GM18909 (cell line): ENCODE measurements at regions not wholly inside any gene's neighbourhood (a gene's known extent, or its start where the extent isn't known, plus 50 kb on each side); places are given as distances from the start of the nearest gene placed in this dataset.

ENCODE experiments used
- ATAC-seq: cut with Tn5 transposase; IDR thresholded peaks from one replicate; pipeline ENCODE4 v1.9.1; 2021; ENCODE audit warnings: mild to moderate bottlenecking; ENCODE audit not compliant: unreplicated experiment, poor library complexity

DNA sequence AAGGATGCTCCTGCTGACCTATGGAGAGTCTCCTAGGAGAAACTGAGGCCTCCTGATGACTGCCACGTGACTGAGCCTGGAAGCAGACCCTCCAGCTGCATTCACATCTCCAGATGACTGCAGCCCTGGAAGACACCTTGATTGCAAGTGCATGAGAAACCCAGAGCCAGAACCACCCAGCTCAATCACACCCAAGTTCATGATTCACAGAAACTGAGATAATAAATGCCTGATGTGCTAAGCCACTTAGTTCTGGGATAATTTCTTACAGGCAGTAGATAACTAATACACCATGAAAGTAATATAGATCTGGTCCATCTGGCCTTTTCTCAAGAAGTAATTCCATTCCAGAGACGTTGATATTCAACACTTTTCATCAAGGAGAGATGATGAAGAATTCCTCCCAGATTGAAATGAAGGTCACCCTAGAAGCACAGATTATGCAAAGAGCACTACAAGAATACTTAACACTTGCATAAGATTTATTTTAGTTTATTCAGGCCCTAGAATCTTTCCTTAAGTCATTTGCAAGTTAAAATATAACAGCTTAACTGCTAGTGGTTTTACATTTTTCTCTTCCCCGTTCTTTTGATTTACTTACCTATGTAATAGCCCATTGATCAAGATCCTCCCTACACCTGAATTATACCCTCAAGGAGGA is 208.2 kb upstream of the INHBA start:
- ATAC-seq, result no peak

DNA sequence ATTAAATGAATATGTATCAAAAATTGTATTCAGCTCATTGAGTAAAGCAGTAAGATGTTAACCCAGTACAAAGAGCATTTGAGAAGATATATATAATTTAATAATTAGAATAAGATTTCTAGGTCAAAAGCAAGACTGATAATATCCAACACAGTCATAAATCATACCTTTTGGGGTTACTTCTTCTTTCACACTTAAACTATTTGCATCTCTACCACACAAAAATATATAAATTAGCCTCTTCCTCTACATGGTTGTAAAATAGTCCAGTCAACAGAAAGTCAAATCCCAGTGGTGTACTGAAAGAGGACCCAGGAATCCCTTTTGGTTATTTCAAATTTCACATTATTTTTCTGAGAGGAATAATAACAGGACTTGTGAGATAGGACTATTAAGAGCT is 204.6 kb upstream of the INHBA start:
- ATAC-seq, result no peak

DNA sequence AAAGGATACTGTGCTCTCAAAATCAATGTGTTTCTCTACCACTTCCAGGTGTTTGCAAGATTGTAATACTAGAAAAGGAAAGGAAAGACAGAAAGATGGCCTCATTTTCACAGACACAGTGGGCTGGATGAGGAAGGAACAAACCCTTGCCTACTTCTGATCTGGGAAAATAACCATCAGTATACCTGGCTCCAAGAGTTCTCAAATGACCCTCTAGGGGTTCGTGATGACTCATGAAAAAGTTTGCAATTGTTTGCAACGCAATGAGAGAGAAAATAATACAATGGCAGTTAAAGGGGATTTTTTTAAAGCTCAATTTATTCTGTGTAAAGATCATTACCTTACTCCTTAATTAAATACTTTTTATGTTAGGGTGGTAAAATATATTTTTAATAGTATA is 197.6 kb upstream of the INHBA start:
- no peak for ATAC-seq

DNA sequence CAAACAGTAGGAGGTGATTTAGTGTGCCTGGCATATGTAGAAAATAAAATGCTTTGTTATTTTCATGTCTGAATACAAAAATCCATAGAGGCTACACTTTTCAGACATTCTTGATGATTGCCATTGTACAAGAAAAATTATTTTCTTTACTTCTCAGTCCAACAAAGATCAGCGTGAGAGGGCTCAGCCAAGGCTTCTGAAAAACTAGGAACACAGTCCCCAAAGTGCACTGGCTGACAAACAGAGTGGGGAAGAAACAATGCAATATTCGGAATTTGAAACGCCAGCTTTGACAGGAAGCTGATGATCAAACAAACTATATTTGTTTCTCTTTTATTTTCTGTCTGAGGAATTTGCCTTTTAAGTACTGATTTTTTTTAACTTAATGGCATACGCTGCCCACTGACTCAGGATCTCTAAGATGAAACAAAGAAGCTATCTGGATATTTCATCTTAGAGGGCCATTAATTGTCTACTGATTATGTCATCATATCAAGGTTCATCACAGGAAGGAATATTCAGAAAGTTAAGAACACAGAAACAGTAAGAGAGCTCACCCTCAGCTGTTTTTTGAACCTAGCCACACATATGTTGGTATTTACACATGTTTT is 197.0 kb upstream of the INHBA start:
- ATAC-seq, result no peak

DNA sequence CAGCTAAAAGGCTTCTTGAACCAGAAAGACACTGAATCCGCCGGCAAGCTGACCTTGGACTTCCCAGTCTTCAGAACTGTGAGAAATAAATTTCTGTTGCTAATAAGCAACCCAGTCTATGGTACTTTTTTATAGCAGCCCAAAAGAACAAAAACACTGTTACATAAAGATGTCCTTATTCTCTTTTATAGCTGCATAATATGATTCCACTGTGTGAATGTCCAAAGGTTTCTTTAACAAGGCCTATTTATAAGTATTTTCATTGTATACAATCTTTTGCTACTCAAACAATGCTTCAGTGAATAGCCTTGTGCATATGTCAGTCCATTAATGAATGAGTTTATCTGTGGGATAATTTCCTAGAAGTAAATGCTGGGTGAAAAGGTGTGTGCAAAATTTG is 190.8 kb upstream of the INHBA start:
- no peak for ATAC-seq

DNA sequence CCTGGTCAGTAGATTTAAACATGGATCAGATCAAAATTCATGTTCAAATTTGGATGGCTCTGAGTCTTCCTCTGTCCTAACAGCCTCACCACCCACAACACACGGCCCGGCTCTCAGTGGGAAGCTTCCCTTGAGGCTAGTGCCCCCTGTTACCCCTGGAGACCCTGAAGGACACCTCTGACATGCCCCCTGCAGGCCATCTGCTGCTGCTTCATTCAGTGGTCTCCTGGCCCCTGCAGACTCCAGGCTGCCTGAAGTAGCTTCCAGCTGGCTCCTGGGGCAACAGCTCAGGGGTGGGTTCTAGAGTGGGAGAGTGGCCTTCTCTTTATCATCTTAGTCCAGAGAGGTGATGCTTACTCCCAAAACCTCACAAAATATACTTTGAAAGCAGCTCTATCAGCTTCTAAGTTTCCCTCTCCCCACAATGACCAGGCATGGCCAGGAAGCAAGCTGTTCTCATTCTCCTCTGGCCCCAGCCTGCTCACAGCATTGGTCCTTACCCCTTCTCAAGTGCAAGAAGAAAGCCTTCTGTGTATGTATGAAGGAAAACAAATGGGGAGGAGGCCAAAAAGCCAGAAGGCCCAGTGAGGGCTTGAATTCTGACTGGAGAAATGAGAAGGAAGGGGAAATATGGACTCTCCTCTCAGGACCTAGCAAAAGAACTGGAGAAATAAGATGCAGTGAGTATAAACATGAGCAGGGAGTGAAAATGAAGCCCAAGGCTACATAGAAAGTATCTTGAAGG is 189.6 kb upstream of the INHBA start:
- ATAC-seq, result no peak

DNA sequence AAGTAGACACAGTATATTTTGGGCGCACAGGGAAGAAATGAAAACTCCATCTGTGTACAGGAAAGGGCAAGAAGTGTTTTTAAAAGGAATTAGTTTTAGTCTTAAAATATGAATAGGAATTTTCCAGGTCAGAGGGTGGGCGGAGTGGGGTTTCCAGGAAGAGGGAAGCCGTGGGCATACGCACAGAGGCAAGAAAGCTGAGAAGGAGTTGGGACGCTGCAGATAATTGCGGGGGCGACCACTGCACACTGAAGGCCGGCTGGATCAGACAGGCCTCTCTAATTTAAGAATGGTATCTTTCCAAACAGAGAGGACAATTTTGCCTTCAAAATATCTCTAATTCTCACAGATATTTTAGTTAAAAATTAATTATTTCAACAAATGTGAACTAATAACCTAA is 189.1 kb upstream of the INHBA start:
- no peak for ATAC-seq

DNA sequence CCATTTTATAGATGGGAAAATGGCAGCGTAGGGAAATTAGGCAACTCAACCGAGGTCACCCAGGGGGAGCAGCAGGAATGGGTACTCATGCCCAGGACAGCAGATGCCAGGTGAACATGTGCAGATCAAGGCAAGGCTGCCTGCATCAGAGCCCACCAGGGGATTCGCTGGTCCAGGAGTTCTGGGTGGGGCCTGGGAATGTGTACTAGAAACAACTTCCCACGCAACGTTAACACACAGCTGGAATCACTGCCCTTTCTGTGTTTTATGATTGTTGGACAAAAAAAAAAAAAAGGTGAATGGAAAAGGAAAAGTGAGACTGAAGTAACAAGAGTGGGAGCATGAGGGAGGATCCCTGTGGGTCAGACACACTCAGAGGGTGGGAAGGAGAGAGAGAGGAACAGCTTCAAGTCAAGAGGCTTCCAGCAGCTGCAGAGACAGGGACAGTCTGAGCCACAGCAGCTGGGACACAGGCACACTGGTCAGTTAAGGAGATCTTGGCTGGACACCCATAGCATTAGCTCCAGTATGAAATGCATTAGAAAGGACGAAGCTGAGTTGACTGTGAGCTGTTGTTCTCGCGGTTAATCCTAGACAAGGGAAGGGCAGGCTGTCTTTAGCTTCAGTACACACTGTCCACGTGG is 187.9 kb upstream of the INHBA start:
- ATAC-seq, result no peak

DNA sequence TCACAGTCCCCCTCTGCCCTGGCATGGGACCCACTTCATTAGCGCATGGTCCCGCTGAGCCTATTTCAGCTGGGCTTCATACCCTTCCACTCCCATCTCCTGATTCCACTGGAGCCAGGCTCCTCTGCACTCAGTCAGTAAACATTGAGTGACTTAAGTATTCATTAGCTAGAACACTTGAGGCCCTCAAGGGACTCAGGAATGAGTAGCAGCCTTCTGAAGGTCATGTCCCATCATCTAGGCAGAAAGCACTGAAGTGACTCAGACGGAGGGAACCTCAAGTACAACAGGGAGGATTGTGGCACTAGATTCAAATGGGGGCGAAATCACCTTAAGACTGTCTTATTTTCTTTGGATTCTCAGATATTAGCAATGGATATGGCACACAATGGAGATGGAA is 186.6 kb upstream of the INHBA start:
- ATAC-seq, result no peak

DNA sequence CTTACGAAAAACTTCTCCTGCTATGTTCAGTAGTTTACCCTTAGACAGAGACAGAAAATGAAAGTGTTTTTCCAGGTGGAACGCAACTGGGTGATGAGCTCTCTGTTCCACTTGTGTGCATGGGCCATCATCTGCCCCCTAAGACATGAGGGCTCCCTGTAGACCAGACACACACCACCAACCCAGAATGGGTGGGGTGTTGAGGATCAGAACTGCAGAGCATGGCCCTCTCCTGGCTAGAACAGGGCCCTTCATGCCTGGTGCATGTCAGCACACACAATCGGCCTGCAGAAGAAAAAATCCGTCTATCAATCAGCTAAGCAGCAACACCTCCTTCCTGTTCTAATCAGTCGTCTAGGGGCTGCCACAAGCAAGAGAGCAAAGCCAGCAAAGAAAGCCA is 186.2 kb upstream of the INHBA start:
- ATAC-seq, result peak; percentile 59

DNA sequence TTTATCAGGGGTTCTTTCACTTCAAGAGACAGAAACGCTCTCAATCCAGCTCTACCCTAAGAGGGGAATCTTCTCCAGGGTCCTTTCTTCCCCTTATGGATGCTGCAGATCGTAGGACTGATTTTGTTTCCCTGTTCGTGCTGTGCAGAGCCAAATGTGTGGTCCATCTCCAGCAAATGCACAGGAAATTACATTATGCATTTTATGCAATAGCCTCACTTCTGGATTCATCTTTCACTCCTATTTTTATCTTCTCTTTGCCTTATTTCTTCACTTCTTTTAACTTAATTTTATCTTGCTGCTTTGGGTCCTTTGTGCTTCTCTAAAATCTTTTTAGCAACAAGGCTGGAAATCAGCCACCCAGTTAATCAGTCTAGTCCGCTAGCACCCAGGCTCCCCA is 184.5 kb upstream of the INHBA start:
- no peak for ATAC-seq

DNA sequence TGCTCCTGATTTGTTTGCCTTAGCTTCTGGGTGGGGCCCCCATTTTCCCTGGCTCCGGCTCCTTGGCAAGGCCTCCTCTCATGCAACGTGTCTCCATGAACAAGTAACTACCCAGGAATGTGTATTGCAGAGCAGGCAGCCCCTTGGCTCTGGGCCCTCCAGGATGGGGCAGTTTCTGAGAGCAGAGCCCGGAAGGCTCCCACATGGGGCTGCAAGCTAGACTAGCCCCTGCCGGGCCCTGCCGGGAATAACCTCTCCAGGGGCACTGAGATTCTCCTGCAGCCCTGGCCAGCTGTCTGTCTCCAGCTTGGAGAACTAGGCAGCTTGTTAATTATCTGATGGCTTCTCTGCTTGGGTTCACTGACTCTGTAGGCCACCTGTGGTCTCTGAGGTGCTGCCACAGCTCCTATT is 184.0 kb upstream of the INHBA start:
- ATAC-seq, result no peak

DNA sequence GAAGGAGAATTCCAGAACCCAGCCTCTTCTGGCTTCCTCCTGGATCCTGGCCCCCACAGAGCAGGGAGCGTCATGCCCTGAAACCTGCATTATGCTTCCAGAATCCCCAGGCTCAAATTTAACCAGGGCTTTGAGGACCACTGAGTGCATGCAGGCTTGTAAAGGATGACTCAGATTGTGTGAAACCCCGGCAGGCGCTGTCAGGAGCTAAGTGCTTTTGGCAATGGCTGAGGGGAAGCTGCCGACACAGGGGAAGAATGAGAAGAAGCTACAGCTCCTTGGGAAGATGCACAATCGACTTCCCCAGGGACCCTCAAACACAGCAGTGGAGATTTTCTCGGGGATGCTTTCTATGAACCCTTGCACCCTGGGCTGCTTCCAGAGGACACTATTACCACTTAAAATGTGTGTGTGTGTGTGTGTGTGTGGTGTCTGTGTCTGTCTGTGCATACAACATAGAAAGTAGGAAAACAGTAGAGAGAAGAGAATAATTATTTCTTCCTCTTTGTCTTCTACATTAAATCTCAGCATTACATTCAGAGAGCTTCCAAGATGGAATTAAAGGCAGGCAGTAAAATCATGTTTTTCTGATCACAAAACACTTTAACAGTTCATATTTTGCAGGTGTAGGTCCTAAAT is 183.5 kb upstream of the INHBA start:
- no peak for ATAC-seq

DNA sequence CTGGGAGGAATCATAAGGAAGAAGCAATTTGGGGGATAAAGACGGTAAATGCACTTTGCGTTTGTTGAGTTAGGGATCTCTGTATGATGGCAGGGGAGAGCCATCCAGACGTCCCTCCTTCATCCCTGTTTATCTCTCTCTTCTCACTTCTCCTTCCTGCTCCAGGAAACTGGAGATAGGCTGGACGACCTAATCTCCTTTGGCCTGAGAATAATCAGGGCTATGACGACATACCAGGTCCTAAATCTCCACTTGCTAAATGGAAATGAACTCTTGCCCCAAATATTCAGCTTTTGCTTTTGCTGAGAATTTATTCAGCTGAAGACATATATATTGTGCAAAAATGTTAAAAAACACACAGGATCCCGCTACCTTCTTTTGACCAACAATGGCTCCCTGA is 182.9 kb upstream of the INHBA start:
- no peak for ATAC-seq

DNA sequence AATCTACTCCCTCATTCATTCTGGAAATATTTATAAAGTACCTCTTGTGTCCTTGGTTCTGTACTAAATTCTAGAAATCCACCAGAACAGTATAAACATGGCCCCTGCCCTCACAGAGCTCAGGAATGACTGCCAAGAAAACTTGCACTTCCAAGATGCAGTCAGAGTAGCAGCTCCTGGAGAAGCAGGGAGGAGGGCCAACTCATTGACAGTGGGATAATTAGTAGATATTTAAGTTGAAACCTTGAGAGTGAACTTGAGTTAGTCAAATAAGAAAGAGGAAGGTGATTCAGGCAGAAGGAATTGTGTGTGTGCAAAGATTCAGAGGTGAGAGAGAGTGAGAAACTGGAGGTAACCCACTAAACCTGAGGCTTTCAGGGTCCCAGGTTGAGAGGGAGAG is 182.2 kb upstream of the INHBA start:
- no peak for ATAC-seq

DNA sequence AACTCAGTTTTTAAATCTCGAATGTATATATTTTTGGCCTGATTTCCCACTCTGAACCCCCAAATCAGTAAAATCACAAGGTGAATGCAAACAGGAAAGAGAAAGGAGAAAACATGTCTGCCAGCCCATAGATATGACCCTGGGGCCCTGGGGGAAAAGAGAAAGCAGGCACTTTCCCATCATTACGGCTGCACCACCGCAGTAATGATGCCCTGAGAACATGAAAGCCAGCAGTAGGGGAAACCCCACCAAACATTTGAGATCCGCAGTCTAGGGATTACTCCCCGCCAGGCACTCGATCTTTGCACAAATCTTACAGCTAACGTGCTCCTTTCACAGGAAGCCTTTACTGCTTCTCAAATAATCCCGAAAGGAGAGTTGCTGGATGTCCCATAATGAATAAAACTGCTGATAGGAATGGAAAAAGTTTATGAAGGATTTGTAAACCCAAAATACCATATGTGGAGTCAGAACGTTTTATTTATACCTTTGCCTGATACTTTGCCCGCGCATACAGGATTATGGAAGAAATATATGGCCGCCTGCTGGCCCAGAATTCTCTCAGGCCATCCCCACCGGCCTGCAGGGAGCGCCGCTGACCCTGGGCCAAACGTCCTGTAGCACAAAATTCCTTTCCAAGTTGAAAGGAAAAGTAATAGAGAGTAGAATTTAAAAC is 180.0 kb upstream of the INHBA start:
- ATAC-seq, result peak; percentile 24

DNA sequence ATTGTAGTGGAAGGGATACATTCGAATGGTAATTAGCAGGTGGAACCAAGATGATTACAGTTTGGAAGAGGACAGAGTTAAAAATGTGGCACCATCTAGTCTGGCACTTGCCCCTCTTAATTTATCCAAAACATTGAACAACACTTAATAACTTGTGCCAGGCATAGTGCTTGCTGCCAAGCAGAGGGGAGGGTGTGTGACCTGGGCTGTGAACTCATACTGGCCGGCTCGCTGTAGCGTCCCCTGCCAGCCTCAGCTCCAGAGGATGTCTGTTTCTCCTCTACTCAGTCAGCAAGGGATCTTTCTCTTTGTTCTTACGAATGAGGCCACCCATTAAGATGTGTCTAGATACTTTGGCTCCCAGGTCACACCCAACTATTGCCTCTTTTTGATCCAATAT is 179.4 kb upstream of the INHBA start:
- peak; percentile 22 for ATAC-seq

DNA sequence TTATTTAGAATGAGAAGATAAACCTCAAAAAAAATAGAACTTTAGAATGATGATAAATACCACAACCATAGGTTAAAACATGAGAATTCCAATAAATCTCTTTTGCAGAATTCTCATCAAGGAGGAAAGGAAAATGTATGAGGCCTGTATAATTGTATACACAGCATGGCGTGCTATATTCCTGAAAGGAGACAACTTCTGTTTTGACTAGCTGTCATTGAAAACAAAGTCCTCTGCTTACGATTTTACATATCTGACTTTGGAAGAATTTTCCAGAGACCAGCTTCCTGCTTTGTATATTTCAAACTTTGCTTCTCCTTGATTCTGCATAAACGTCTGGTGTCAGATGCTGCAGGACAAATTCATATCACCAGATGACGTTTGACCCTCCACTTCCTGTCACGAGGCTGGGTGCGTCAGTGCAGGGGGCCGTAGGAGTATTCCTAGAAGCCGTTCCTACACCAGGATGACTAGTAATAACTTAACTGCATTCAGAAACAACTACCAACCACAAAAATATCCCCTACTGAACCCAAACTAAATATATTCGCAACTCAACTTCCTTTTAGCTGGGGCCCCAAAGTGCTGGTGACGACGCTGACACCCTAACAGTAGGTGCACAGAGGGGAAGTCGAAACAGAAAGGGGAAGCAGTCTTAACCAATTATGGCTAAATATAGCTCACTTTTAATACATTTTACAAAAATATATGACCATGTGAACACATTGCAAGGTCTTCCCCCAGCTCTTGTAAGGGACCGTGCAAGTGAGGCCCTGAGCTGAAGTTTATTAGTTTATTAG is 178.6 kb upstream of the INHBA start:
- ATAC-seq, result peak; percentile 97

DNA sequence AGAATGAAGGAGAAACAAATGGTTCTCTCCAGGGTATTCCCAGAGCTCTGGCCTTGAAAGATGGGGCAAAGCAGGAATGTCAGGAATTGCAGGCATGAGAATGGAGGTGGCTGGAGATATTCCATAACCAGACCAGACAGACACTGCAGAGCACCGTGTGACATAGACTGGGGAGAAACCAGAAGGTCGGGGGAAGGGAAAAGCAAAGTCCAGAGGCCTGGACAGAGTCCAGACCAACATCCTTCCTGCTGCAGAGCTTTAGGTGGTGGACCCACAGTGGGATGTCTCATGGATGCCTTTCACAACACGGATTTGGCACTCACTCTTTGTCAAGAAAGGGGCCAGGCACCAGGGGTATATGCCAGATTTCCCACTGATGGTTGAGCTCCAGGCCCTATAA is 177.2 kb upstream of the INHBA start:
- ATAC-seq, result no peak

DNA sequence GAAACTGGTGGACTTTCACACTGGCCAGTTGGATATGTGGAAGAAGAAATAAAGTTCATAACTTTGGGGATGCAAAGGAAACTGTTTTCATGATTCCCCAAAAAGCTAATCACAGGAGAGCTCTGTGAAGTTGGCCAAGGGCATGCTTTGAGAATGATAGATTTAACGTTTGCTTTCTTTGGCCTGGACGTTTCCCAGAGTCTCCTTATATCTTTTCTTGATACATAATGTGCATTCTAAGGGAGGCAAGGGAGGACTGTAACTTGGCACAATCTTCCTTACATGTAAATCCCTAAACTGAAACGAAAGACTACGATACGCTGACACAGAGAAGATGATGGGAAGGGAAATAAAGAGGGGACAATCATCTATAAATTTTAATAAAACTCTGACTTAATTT is 176.5 kb upstream of the INHBA start:
- no peak for ATAC-seq
